Ovary (tissue), 7 donors: ENCODE measurements at regions not wholly inside any gene's neighbourhood (a gene's known extent, or its start where the extent isn't known, plus 50 kb on each side); places are given as distances from the start of the nearest gene placed in this dataset.

Experiments
- DNase-seq, 5 donors: peaks; one replicate each; pipeline ENCODE4 v3.0.0-alpha.2; 2019 to 2020
- H3K27ac ChIP-seq, 2 donors: fragments of 200-600 bp; one replicate each; pipeline versions ENCODE4 v1.5.1 to v1.8.0; 2019 to 2022
- H3K27me3 ChIP-seq: fragments of 200-600 bp; one replicate; pipeline ENCODE4 v1.8.0; 2022
- H3K36me3 ChIP-seq: fragments of 200-600 bp; sonication (generic); one replicate; pipeline ENCODE4 v1.5.1; 2019
- H3K4me1 ChIP-seq: one replicate; pipeline ENCODE4 v1.8.1; 2013; ENCODE audit warnings: mild to moderate bottlenecking, moderate library complexity; ENCODE audit not compliant: insufficient read depth
- H3K4me3 ChIP-seq: fragments of 200-600 bp; sonication (generic); one replicate; pipeline ENCODE4 v1.5.1; 2017
- H3K9me3 ChIP-seq, 2 donors: fragments of 200-600 bp in 1 of 2; sonication (generic) in 1 of 2; one replicate each; pipeline versions ENCODE4 v1.5.1 to v1.8.1; 2013 to 2019; ENCODE audit warnings: mild to moderate bottlenecking in 1 of 2, moderate library complexity in 1 of 2
- EP300 ChIP-seq: sonication (generic); formaldehyde crosslinking; IDR thresholded peaks from one replicate; pipeline ENCODE4 v1.6.1; 2017; ENCODE audit warnings: antibody characterized with exemption
- POLR2A ChIP-seq: fragments of 450-650 bp; IDR thresholded peaks from one replicate; pipeline ENCODE4 v1.6.1; 2017; ENCODE audit warnings: antibody characterized with exemption, mild to moderate bottlenecking, moderate library complexity
- WGBS, 3 donors: extraction: QIAGEN DNeasy Blood & Tissue Kit in 1 of 3; methylation state at CpG; one replicate each; pipeline versions ENCODE4 v1.1.5 to v1.1.7; 2013 to 2017; 5-methylcytosine and 5-hydroxymethylcytosine counted together
- intact Hi-C, 4 donors: fragments of 100-400 bp; cut with DNase I; formaldehyde crosslinking; loops; one replicate each; pipeline versions ENCODE4 v1.11.0 to v1.15.1; 2022 to 2023
- TF ChIP-seq, protein P1 (sequence below), 3 donors: fragments of 450-650 bp in 2 of 3; fragments of 200-600 bp in 1 of 3; IDR thresholded peaks; one replicate each; pipeline versions ENCODE4 v1.5.1 to v1.8.0; 2016 to 2022; ENCODE audit warnings: antibody characterized with exemption in 3 of 3, mild to moderate bottlenecking in 1 of 3
- donor health status: DM: no; HTN: no; CAD: no; lungs with moderate emphysema.
- donor health status: DM: no; HTN: no; CAD: no.
- donor health status: Bipolar disorder and iron deficiency.
- donor health status: DM: no; HTN: no; CAD: no.
- donor health status: DM: yes; HTN: yes; CAD: no.

GRCh38 chr4:181372014-181372413 is 871.2 kb upstream of the TENM3 start:
- no peaks in the 10 kb centered on the region for H3K9me3 ChIP-seq
- TF ChIP-seq POLR2A (no peak), EP300 (no peak)
- TF ChIP-seq, protein P1, sequence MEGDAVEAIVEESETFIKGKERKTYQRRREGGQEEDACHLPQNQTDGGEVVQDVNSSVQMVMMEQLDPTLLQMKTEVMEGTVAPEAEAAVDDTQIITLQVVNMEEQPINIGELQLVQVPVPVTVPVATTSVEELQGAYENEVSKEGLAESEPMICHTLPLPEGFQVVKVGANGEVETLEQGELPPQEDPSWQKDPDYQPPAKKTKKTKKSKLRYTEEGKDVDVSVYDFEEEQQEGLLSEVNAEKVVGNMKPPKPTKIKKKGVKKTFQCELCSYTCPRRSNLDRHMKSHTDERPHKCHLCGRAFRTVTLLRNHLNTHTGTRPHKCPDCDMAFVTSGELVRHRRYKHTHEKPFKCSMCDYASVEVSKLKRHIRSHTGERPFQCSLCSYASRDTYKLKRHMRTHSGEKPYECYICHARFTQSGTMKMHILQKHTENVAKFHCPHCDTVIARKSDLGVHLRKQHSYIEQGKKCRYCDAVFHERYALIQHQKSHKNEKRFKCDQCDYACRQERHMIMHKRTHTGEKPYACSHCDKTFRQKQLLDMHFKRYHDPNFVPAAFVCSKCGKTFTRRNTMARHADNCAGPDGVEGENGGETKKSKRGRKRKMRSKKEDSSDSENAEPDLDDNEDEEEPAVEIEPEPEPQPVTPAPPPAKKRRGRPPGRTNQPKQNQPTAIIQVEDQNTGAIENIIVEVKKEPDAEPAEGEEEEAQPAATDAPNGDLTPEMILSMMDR (IDR thresholded peaks at IDR 0.05) = no peak
- intact Hi-C loops = no loop called here

DNA sequence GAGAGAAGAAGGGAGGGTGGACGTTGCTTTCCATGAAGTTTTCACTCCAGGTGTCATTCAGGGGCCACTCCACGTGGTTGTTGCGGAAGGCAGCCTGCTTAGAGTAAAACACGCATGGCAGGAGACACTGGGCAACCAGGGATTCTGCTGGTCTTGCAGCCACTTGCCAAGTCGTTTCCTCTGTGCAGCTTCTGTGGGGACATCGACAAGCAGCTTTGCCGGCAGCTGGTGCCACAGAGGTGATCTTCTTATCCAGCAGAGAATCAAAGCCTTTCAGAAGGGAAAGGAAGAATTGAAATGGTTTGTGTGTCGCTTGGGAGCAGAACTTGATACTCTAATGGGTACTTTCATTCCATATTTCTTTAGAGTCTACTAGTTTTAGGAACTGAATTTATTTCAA is 867.1 kb upstream of the TENM3 start:
- WGBS, 3 donors = 72 to 77% (median 76%) methylated on average over 8 of the region's 8 CpGs
- Histone ChIP-seq H3K27me3 (no peaks in the 10 kb centered on the region), H3K4me1 (no peaks in the 10 kb centered on the region), H3K27ac (no peak overlapping the region), H3K4me3 (no peak overlapping the region), H3K9me3 (no peaks in the 10 kb centered on the region), H3K36me3 (no peaks in the 10 kb centered on the region)
- DNase-seq = no peak
- TF ChIP-seq, protein P1 (IDR thresholded peaks at IDR 0.05) = no peak
- TF ChIP-seq EP300 = no peak
- TF ChIP-seq POLR2A = no peak
- intact Hi-C loops = no loop called here

More at GRCh38 chr4:181372014-181372413, 871.2 kb upstream of the TENM3 start:
- Histone ChIP-seq H3K27me3 (no peaks in the 10 kb centered on the region), H3K4me3 (no peak overlapping the region), H3K36me3 (no peaks in the 10 kb centered on the region), H3K27ac (no peak overlapping the region), H3K4me1 (no peaks in the 10 kb centered on the region)
- WGBS, 3 donors = 57 to 72% (median 71%) methylated on average over 3 of the region's 3 CpGs
- DNase-seq = no peak

GRCh38 chr4:181388061-181388460 is 855.1 kb upstream of the TENM3 start:
- DNase-seq = no peak
- H3K27ac ChIP-seq = no peak overlapping the region
- H3K27me3 ChIP-seq = no peaks in the 10 kb centered on the region
- H3K36me3 ChIP-seq = no peaks in the 10 kb centered on the region
- no peak overlapping the region for H3K4me3 ChIP-seq
- TF ChIP-seq, protein P1 (IDR thresholded peaks at IDR 0.05) = no peak
- no peak for TF ChIP-seq EP300
- TF ChIP-seq POLR2A = no peak
- WGBS, 3 donors = 40 to 55% (median 54%) methylated on average over 1 of the region's 1 CpG
- intact Hi-C loops = no loop called here
- H3K9me3 ChIP-seq = no peaks in the 10 kb centered on the region
- H3K4me1 ChIP-seq = no peaks in the 10 kb centered on the region

DNA sequence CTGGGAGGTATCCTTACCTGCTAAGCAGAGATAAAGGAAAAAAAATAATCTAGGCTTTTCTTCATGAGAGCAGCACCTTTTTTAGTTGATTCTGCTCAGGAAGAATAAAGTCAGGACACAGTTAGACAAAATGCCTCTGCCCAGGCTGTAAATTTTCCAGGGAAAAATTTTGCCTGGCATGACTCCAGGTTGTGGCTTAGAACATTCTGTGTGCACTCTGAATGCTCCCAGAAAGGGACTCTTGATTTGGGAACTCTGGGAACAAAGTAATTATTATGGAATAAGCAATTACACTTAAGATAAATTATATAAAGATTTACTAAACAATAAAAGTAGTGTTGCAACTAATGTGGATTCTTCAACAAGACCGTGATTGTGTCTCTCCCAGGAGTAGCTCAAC is 826.2 kb upstream of the TENM3 start:
- Histone ChIP-seq H3K27me3 (no peaks in the 10 kb centered on the region), H3K4me1 (no peaks in the 10 kb centered on the region), H3K36me3 (no peaks in the 10 kb centered on the region), H3K4me3 (no peak overlapping the region), H3K27ac (no peak overlapping the region), H3K9me3 (no peaks in the 10 kb centered on the region)
- intact Hi-C loops = no loop called here
- no peak for DNase-seq
- TF ChIP-seq EP300 = no peak
- TF ChIP-seq, protein P1 (IDR thresholded peaks at IDR 0.05) = no peak
- TF ChIP-seq POLR2A = no peak
- WGBS, 3 donors = 27 to 39% (median 35%) methylated on average over 1 of the region's 1 CpG

DNA sequence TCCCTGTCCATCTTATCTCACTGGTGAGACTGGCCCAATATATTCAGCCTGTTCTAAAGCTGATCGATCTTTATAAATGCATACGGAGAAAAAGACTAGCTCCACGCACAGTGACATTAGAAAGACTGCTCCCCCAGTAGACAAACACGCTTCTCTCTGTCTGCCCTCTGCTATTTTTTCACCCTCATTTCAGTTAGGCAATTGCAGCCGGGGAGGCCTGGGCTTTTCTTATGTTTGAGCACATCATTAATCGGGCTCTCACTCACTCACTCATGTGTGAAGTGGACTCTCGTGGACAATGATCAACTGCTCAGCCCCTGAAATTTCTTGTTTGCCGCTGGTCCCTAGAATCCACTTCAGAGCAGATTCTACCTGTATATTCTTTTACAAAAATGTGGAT is 824.7 kb upstream of the TENM3 start:
- intact Hi-C loops = no loop called here
- Histone ChIP-seq H3K9me3 (no peaks in the 10 kb centered on the region), H3K4me3 (no peak overlapping the region), H3K27me3 (no peaks in the 10 kb centered on the region), H3K36me3 (no peaks in the 10 kb centered on the region), H3K4me1 (no peaks in the 10 kb centered on the region), H3K27ac (no peak overlapping the region)
- TF ChIP-seq POLR2A (no peak), EP300 (no peak)
- TF ChIP-seq, protein P1 (IDR thresholded peaks at IDR 0.05) = no peak
- DNase-seq = no peak
- WGBS, 3 donors = 84 to 86% (median 86%) methylated on average over 7 to 8 of the region's 8 CpGs
